Ishikawa (cell line): ENCODE measurements at regions not wholly inside any gene's neighbourhood (a gene's known extent, or its start where the extent isn't known, plus 50 kb on each side); places are given as distances from the start of the nearest gene placed in this dataset.

ENCODE experiments used
- CEBPB ChIP-seq: IDR thresholded peaks from 2 replicates; pipeline ENCODE4 v1.6.1; 2012
- FOXM1 ChIP-seq: IDR thresholded peaks from 2 replicates; pipeline ENCODE4 v1.6.1; 2012; ENCODE audit warnings: low read depth, borderline replicate concordance
- NFIC ChIP-seq: IDR thresholded peaks from 2 replicates; pipeline ENCODE4 v1.6.1; 2012
- RAD21 ChIP-seq: IDR thresholded peaks from 2 replicates; pipeline ENCODE4 v1.6.1; 2012; ENCODE audit warnings: low read depth
- REST ChIP-seq: IDR thresholded peaks from 2 replicates; pipeline ENCODE4 v1.6.1; 2012; ENCODE audit warnings: low read depth, mild to moderate bottlenecking
- TAF1 ChIP-seq: IDR thresholded peaks from 2 replicates; pipeline ENCODE4 v1.6.1; 2012; ENCODE audit warnings: low read depth, mild to moderate bottlenecking
- USF1 ChIP-seq: IDR thresholded peaks from 2 replicates; pipeline ENCODE4 v1.6.1; 2012
- YY1 ChIP-seq: IDR thresholded peaks from 2 replicates; pipeline ENCODE4 v1.6.1; 2012; ENCODE audit warnings: low read depth
- ZBTB7A ChIP-seq: IDR thresholded peaks from 2 replicates; pipeline ENCODE4 v1.6.1; 2012; ENCODE audit warnings: low read depth

- TF ChIP-seq RAD21 (no peak), CEBPB (no peak), YY1 (no peak), REST (no peak), USF1 (no peak), ZBTB7A (no peak), FOXM1 (no peak), TAF1 (no peak), NFIC (no peak)
Measured at GRCh38 chr2:4679391-4679790, 976.0 kb downstream of the DCDC2C start.
